Prostate gland (tissue), 2 donors: ENCODE measurements at regions not wholly inside any gene's neighbourhood (a gene's known extent, or its start where the extent isn't known, plus 50 kb on each side); places are given as distances from the start of the nearest gene placed in this dataset.

ENCODE experiments used
- CTCF ChIP-seq, 4 experiments: fragments of 200-600 bp in 2 of 4; fragments of 450-650 bp in 2 of 4; sonication (generic) in 2 of 4; IDR thresholded peaks; 1 replicate in 3 of 4; 2 replicates in 1 of 4; pipeline ENCODE4 v1.5.1; 2016 to 2019; ENCODE audit warnings: antibody characterized with exemption in 4 of 4, mild to moderate bottlenecking in 2 of 4, moderate library complexity in 2 of 4
- POLR2AphosphoS5 ChIP-seq: sonication (generic); formaldehyde crosslinking; IDR thresholded peaks from one replicate; pipeline ENCODE4 v1.6.1; 2017; ENCODE audit warnings: antibody characterized with exemption

GRCh38 chr18:76213991-76214390, 281.1 kb downstream of the ZNF516 start:
- TF ChIP-seq CTCF (IDR thresholded peaks at IDR 0.05): no peak
- TF ChIP-seq POLR2AphosphoS5: no peak
